ENCODE measurements at regions not wholly inside any gene's neighbourhood (a gene's known extent, or its start where the extent isn't known, plus 50 kb on each side); places are given as distances from the start of the nearest gene placed in this dataset.

- no peak for TF ChIP-seq EZH2 (IDR thresholded peaks at IDR 0.05)
- TF ChIP-seq CTCF (IDR thresholded peaks at IDR 0.05 in 2 of 3, conservative IDR thresholded peaks at IDR 0.05 in 1 of 3; ENCODE audit: borderline replicate concordance in 1 of 3, insufficient read depth in 1 of 3, low read depth in 2 of 3, low read length in 2 of 3): no peak
- TF ChIP-seq POLR2AphosphoS5 (IDR thresholded peaks at IDR 0.05; ENCODE audit: low read depth, low read length): no peak
- no peak for TF ChIP-seq SIN3A (IDR thresholded peaks at IDR 0.05; ENCODE audit: low read depth)
- TF ChIP-seq POLR2A (IDR thresholded peaks at IDR 0.05; ENCODE audit: borderline replicate concordance, extremely low read depth, insufficient read depth, insufficient read length): no peak
- no peak for TF ChIP-seq ZNF274 (IDR thresholded peaks at IDR 0.05; ENCODE audit: low read depth, low read length)
- no peak for TF ChIP-seq ATF3 (IDR thresholded peaks at IDR 0.05)
- TF ChIP-seq REST (IDR thresholded peaks at IDR 0.05; ENCODE audit: low read depth): no peak
- no peak for TF ChIP-seq EZH2phosphoT487 (IDR thresholded peaks at IDR 0.05; ENCODE audit: borderline replicate concordance)
- no peak for TF ChIP-seq CEBPB (IDR thresholded peaks at IDR 0.05; ENCODE audit: low read depth)
- TF ChIP-seq JUND (IDR thresholded peaks at IDR 0.05): no peak
- no peak for TF ChIP-seq YY1 (IDR thresholded peaks at IDR 0.05; ENCODE audit: extremely low read depth, insufficient replicate concordance, low read depth, low read length)
- no peak for TF ChIP-seq MAX (IDR thresholded peaks at IDR 0.05)
These were observed 306.5 kb upstream of the ZFHX3 start for GRCh38 chr16:73354434-73354833.
